GM10847 (cell line): ENCODE measurements at regions not wholly inside any gene's neighbourhood (a gene's known extent, or its start where the extent isn't known, plus 50 kb on each side); places are given as distances from the start of the nearest gene placed in this dataset.

Experiments used
- POLR2A ChIP-seq: IDR thresholded peaks from 2 replicates; pipeline ENCODE4 v1.6.1; 2011; ENCODE audit not compliant: insufficient read length; ENCODE audit errors: extremely low read depth

GRCh38 chr14:89524412-89524811, 107.4 kb upstream of the FOXN3 start:
- no peak for TF ChIP-seq POLR2A

GRCh38 chr14:89521988-89522387, 105.0 kb upstream of the FOXN3 start:
- TF ChIP-seq POLR2A: no peak

GRCh38 chr14:89519040-89519439, 102.0 kb upstream of the FOXN3 start:
- no peak for TF ChIP-seq POLR2A

GRCh38 chr14:89516173-89516572, 99.1 kb upstream of the FOXN3 start:
- TF ChIP-seq POLR2A: no peak

- no peak for TF ChIP-seq POLR2A
These were observed 97.6 kb upstream of the FOXN3 start for GRCh38 chr14:89514601-89515000.

- no peak for TF ChIP-seq POLR2A
These were observed 92.9 kb upstream of the FOXN3 start for GRCh38 chr14:89509891-89510290.

- no peak for TF ChIP-seq POLR2A
These were observed 91.8 kb upstream of the FOXN3 start for GRCh38 chr14:89508863-89509262.

GRCh38 chr14:89507926-89508460, 91.0 kb upstream of the FOXN3 start:
- no peak for TF ChIP-seq POLR2A

GRCh38 chr14:89507521-89507920, 90.5 kb upstream of the FOXN3 start:
- TF ChIP-seq POLR2A: no peak

GRCh38 chr14:89504602-89505313, 87.7 kb upstream of the FOXN3 start:
- TF ChIP-seq POLR2A: no peak

- no peak for TF ChIP-seq POLR2A
These were observed 87.1 kb upstream of the FOXN3 start for GRCh38 chr14:89504091-89504490.

GRCh38 chr14:89503431-89503996, 86.5 kb upstream of the FOXN3 start:
- no peak for TF ChIP-seq POLR2A

GRCh38 chr14:89502966-89503365, 85.9 kb upstream of the FOXN3 start:
- TF ChIP-seq POLR2A: no peak

- TF ChIP-seq POLR2A: no peak
These were observed 84.3 kb upstream of the FOXN3 start for GRCh38 chr14:89501381-89501780.

GRCh38 chr14:89500303-89500702, 83.3 kb upstream of the FOXN3 start:
- no peak for TF ChIP-seq POLR2A

GRCh38 chr14:89498878-89499277, 81.8 kb upstream of the FOXN3 start:
- no peak for TF ChIP-seq POLR2A

- TF ChIP-seq POLR2A: no peak
These were observed 78.7 kb upstream of the FOXN3 start for GRCh38 chr14:89495718-89496117.
